ENCODE measurements at regions not wholly inside any gene's neighbourhood (a gene's known extent, or its start where the extent isn't known, plus 50 kb on each side); places are given as distances from the start of the nearest gene placed in this dataset.

GRCh38 chr1:23615423-23615822 is 56.1 kb upstream of the ID3 start:
- Histone ChIP-seq H3K4me3 (ENCODE audit: extremely low read depth in 1 of 4, insufficient read depth in 2 of 4, low read depth in 3 of 4, low read length in 4 of 4) (no peak overlapping the region), H2BK120ac (replicated peaks; ENCODE audit: low read depth, low read length) (no peak overlapping the region), H3K36me3 (ENCODE audit: control insufficient read depth in 2 of 4, insufficient read depth in 4 of 4, low read length in 3 of 4) (no peaks in the 10 kb centered on the region), H3K27ac (ENCODE audit: low read depth, low read length) (no peak overlapping the region), H3K9me3 (ENCODE audit: insufficient read depth in 2 of 2, low read depth in 1 of 2, low read length in 1 of 2) (no peaks in the 10 kb centered on the region), H4K20me1 (replicated peaks in 1 of 2; ENCODE audit: control insufficient read depth in 1 of 2, insufficient read depth in 2 of 2, low read length in 2 of 2) (no peaks in the 10 kb centered on the region), H4K5ac (ENCODE audit: insufficient read length, low read depth, low read length) (no peak overlapping the region), H2AK5ac (ENCODE audit: low read depth, low read length) (0 out of 2 replicates have a peak overlapping the region, but pooled peaks have one; percentile 30), H3K23ac (ENCODE audit: insufficient read length) (no peak overlapping the region), H3K23me2 (ENCODE audit: low read depth, low read length) (no peaks in the 10 kb centered on the region; the same call in 1 of the 2 replicates), H3K27me3 (replicated peaks in 1 of 4; ENCODE audit: control insufficient read depth in 3 of 4, extremely low read depth in 1 of 4, insufficient read depth in 3 of 4, low read length in 3 of 4) (peaks cover 0 to 12% (median 9%) of the 10 kb centered on the region in 4 experiments; a peak in 5 of 7 replicates), H3K14ac (ENCODE audit: insufficient read length) (no peak overlapping the region), H2BK20ac (ENCODE audit: low read length) (peak overlapping the region; percentile 25; the same call in 1 of the 2 replicates), H2AFZ (ENCODE audit: low read length) (no peak overlapping the region), H4K91ac (replicated peaks; ENCODE audit: insufficient read length, low read length) (no peak overlapping the region), H2BK12ac (ENCODE audit: low read depth, low read length) (no peak overlapping the region), H3K56ac (replicated peaks; ENCODE audit: insufficient read length, low read depth, low read length) (no peak overlapping the region), H3K4me1 (replicated peaks in 1 of 4; ENCODE audit: control insufficient read depth in 3 of 4, insufficient read depth in 4 of 4, low read length in 3 of 4) (peaks cover 6 to 22% (median 11%) of the 10 kb centered on the region in 4 experiments), H3K18ac (ENCODE audit: extremely low read depth, low read length) (no peak overlapping the region), H2BK5ac (ENCODE audit: low read depth, low read length) (peak overlapping the region; percentile 49; the same call in 1 of the 2 replicates), H3K4me2 (ENCODE audit: insufficient read depth in 1 of 2, low read depth in 2 of 2, low read length in 2 of 2) (no peak overlapping the region), H3K79me1 (ENCODE audit: low read depth, low read length) (no peaks in the 10 kb centered on the region), H3K4ac (replicated peaks; ENCODE audit: insufficient read length, low read depth, low read length) (no peak overlapping the region), H2BK15ac (ENCODE audit: low read length) (no peak overlapping the region), H3K79me2 (ENCODE audit: control insufficient read depth in 1 of 2, insufficient read depth in 2 of 2, low read length in 2 of 2) (no peaks in the 10 kb centered on the region), H3K9ac (replicated peaks in 1 of 4; ENCODE audit: extremely low read depth in 1 of 4, low read depth in 3 of 4, low read length in 3 of 4) (no peak overlapping the region), H4K8ac (ENCODE audit: extremely low read depth, insufficient read depth, low read length) (no peak overlapping the region)
- ChIA-PET POLR2A (ENCODE audit: partially characterized antibody) (interaction anchor here (1.5 to 26.0 kb wide), 2 partner anchors 54 to 83 kb away, joined by 5 to 547 read pairs; partner anchors contain the start of gene ID3), CTCF (ENCODE audit: partially characterized antibody) (interaction anchor here (0.7 to 4.8 kb wide), 2 partner anchors 10 to 19 kb away, joined by 3 to 19 read pairs; no protein-coding TSS in a partner anchor)
- WGBS, 2 experiments (ENCODE audit: extremely low coverage in 1 of 2, insufficient coverage in 1 of 2, insufficient read length in 1 of 2, insufficient replicate concordance in 2 of 2, low coverage in 1 of 2, low lambda C conversion rate in 2 of 2, missing lambda C conversion rate in 1 of 2): 92% methylated on average over 6 of the region's 6 CpGs; no CpG with 5 or more reads in 1 of the 2 experiments
- DNase-seq (ENCODE audit: low read depth in 1 of 2, low spot score in 2 of 2) (no peak), FAIRE-seq (no peak)
- TF ChIP-seq TCF12 (IDR thresholded peaks at IDR 0.05; ENCODE audit: low read depth, low read length) (no peak), PHF8 (conservative IDR thresholded peaks at IDR 0.05; ENCODE audit: low read depth, low read length) (no peak), GABPA (IDR thresholded peaks at IDR 0.05; ENCODE audit: borderline replicate concordance, insufficient read depth, low read length) (no peak), MAFK (IDR thresholded peaks at IDR 0.05; ENCODE audit: low read depth, low read length) (no peak), EP300 (IDR thresholded peaks at IDR 0.05; ENCODE audit: borderline replicate concordance in 1 of 2, low read depth in 2 of 2, low read length in 2 of 2) (no peak), CBX5 (IDR thresholded peaks at IDR 0.05; ENCODE audit: low read depth, low read length) (no peak), CEBPB (IDR thresholded peaks at IDR 0.05; ENCODE audit: low read depth, low read length) (no peak), POLR2A (IDR thresholded peaks at IDR 0.05; ENCODE audit: control extremely low read depth in 1 of 2, low read depth in 2 of 2, low read length in 2 of 2) (no peak), SRF (IDR thresholded peaks at IDR 0.05; ENCODE audit: low read depth, low read length) (no peak), TBP (IDR thresholded peaks at IDR 0.05; ENCODE audit: low read depth, low read length) (no peak), SAP30 (IDR thresholded peaks at IDR 0.05; ENCODE audit: insufficient read depth, insufficient replicate concordance, low read length) (no peak), RFX5 (IDR thresholded peaks at IDR 0.05; ENCODE audit: borderline replicate concordance, low read depth, low read length) (no peak), RAD21 (IDR thresholded peaks at IDR 0.05 in 1 of 2, conservative IDR thresholded peaks at IDR 0.05 in 1 of 2; ENCODE audit: low read depth in 2 of 2, low read length in 2 of 2) (no peak)
- TF ChIP-seq, protein P1, sequence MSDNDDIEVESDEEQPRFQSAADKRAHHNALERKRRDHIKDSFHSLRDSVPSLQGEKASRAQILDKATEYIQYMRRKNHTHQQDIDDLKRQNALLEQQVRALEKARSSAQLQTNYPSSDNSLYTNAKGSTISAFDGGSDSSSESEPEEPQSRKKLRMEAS (IDR thresholded peaks at IDR 0.05): no peak

Data from H1 (cell line).